ENCODE measurements at regions not wholly inside any gene's neighbourhood (a gene's known extent, or its start where the extent isn't known, plus 50 kb on each side); places are given as distances from the start of the nearest gene placed in this dataset.

DNA sequence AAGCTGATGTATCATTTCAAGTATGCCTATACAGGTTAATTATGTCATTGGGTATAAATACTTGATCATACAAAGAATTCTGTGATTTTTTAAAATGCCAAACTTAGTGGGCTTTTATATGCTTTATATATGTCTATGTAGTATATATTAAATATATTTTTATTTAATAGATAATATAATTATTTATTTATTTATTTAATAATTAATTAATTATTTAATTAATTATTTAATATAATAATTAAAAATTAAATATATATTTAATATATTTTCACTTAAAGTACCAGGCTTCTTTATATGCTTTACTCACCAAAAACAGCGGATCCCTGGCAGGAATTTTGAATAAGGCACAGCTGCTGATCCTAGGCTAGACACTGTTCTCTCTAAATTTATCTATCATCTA lies 687.0 kb downstream of the VGLL3 start:
- 94% methylated on average over 1 of the region's 1 CpG for WGBS
- H3K4me1 ChIP-seq (ENCODE audit: insufficient read depth, low read length): no peaks in the 10 kb centered on the region
- H3K27me3 ChIP-seq (ENCODE audit: insufficient read depth, low read length): no peaks in the 10 kb centered on the region

DNA sequence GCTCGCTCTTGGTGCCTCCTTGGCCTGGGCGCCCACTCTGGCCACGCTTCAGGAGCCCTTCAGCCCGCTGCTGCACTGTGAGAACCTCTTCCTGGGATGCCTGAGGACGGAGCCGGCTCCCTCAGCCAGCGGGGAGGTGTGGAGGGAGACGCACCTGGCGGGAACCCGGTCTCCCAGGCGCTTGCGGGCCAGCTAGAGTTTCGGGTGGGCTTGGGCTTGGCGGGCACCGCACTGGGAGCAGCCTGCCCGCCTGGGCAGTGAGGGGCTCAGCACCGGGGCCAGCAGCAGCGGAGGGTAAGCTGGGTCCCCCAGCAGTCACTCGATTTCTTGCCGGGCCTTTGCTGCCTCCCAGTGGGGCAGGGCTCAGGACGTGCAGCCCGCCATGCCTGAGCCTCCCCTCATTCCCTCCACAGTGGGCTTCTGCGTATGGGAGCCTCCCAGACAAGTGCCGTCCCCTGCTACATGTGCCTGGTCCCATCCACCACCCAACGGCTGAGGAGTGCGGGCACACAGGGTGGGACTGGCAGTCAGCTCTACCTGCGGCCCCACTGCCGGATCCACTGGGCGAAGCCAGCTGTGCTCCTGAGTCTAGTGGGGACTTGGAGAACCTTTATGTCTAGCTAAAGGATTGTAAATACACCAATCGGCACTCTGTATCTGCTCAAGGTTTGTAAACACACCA lies 708.7 kb downstream of the VGLL3 start:
- H3K27me3 ChIP-seq (ENCODE audit: insufficient read depth, low read length): no peaks in the 10 kb centered on the region
- WGBS: 93% methylated on average over 30 of the region's 30 CpGs
- H3K4me3 ChIP-seq (ENCODE audit: low read length): no peak overlapping the region
- H3K9me3 ChIP-seq (ENCODE audit: insufficient read depth, low read depth, low read length): no peaks in the 10 kb centered on the region
- H3K4me1 ChIP-seq (ENCODE audit: insufficient read depth, low read length): no peaks in the 10 kb centered on the region
- no peaks in the 10 kb centered on the region for H3K36me3 ChIP-seq (ENCODE audit: insufficient read depth, low read length)
- no peak overlapping the region for H3K27ac ChIP-seq (ENCODE audit: low read depth, low read length)
- H3K9ac ChIP-seq (ENCODE audit: low read depth, low read length): no peak overlapping the region

More for the DNA sequence above, 687.0 kb downstream of the VGLL3 start:
- Histone ChIP-seq H3K36me3 (ENCODE audit: insufficient read depth, low read length) (no peaks in the 10 kb centered on the region), H3K9me3 (ENCODE audit: insufficient read depth, low read depth, low read length) (no peaks in the 10 kb centered on the region), H3K4me3 (ENCODE audit: low read length) (no peak overlapping the region), H3K27ac (ENCODE audit: low read depth, low read length) (no peak overlapping the region), H3K9ac (ENCODE audit: low read depth, low read length) (no peak overlapping the region)

DNA sequence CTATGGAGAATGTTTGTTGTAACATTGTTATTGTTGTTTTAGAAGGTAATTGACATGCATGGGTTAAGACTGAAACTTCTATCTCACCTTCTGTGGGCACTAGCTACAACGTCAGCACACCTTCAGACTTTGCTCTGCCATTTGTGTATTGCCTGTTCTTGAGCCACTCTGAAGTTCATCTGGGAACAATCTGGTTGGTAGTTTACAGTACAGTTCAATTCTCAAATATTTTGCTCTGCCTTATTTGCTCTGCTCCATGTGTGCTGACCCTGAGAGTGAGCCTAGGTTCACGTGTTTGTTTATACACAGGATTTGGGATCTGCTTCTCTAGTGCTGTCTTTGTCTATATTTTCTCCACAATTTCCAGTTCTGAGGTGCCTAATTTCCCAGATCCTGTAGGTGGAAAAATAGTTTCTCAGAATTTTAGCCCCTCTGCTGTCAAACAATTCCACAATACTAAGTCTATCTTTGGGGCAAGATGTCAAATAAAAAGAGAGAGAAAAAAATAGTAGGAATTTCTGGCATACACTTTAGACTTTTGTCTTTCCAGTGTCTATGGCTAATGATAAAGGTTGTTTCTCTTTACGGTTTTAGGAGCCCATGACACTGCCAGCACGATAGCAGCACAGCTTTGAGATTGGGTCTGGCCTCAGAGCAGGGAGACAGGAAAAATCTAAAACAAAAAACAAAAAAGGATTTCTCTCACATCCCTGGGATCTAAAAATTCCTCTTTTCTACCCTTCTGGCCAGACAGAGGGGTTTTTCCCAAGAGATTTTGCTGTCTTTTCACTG lies 721.4 kb downstream of the VGLL3 start:
- Histone ChIP-seq H3K36me3 (ENCODE audit: insufficient read depth, low read length) (no peaks in the 10 kb centered on the region), H3K4me1 (ENCODE audit: insufficient read depth, low read length) (no peaks in the 10 kb centered on the region), H3K27ac (ENCODE audit: low read depth, low read length) (no peak overlapping the region), H3K9me3 (ENCODE audit: insufficient read depth, low read depth, low read length) (no peaks in the 10 kb centered on the region), H3K4me3 (ENCODE audit: low read length) (no peak overlapping the region), H3K27me3 (ENCODE audit: insufficient read depth, low read length) (no peaks in the 10 kb centered on the region), H3K9ac (ENCODE audit: low read depth, low read length) (no peak overlapping the region)
- 96% methylated on average over 4 of the region's 4 CpGs for WGBS

DNA sequence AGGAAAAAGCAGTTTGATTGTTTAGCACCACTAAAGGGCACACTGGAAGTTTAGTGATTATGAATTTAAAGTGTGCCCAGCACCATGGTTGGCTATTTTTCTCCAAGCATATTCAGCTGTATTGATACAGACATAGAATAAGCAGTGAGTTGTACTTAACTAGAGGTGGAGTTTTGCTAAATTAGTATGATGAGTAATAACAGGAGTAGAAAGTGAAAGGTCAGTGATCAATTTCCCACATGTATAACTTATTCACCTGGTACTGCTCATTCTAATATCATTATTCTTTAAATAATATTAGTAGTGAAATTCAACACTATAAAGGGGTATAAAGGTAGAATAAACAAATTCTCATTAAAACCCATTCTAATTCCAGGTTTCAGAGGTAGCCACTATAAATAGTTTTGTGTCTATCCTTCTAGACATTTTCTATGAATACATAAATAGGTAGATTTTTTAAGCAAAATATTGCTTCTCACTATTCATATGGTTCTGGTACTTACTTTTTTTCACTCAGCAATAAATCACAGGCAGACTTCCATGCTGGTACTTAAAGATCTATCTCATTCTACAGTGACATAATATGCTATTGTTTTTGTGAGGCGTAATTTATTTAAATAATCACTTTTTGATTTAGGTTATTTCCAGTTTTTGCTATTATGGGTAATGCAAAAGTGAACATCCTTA lies 732.9 kb downstream of the VGLL3 start:
- Histone ChIP-seq H3K9me3 (ENCODE audit: insufficient read depth, low read depth, low read length) (peaks cover 6% of the 10 kb centered on the region; the same call in 1 of the 2 replicates), H3K4me3 (ENCODE audit: low read length) (no peak overlapping the region), H3K36me3 (ENCODE audit: insufficient read depth, low read length) (no peaks in the 10 kb centered on the region), H3K27me3 (ENCODE audit: insufficient read depth, low read length) (no peaks in the 10 kb centered on the region), H3K27ac (ENCODE audit: low read depth, low read length) (no peak overlapping the region), H3K4me1 (ENCODE audit: insufficient read depth, low read length) (0 out of 2 replicates have a peak, but pooled peaks cover under 1% of the 10 kb centered on the region), H3K9ac (ENCODE audit: low read depth, low read length) (no peak overlapping the region)
- WGBS: no CpG with 5 or more reads among the region's 1 CpG

DNA sequence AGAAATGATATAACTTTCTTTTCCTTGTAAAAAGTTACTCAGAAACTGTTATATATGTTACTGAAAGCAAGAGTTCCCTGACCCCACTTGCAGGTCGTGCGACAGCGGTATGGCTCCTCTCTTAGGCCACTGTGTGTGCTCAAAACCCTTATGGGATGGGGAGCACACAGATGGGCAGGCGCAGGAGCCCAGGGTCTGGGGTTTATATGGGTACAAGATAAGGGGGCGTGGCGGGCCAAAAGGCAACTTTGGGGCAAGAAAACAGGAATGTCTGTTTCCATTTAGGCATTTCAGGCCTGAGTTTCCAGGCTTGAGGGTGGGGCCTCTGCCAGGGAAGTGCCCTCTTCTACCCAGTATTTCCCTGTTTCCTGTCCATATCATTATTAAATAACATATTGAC lies 736.5 kb downstream of the VGLL3 start:
- Histone ChIP-seq H3K27ac (ENCODE audit: low read depth, low read length) (no peak overlapping the region), H3K4me3 (ENCODE audit: low read length) (no peak overlapping the region), H3K4me1 (ENCODE audit: insufficient read depth, low read length) (no peaks in the 10 kb centered on the region), H3K27me3 (ENCODE audit: insufficient read depth, low read length) (no peaks in the 10 kb centered on the region), H3K36me3 (ENCODE audit: insufficient read depth, low read length) (no peaks in the 10 kb centered on the region), H3K9me3 (ENCODE audit: insufficient read depth, low read depth, low read length) (no peaks in the 10 kb centered on the region), H3K9ac (ENCODE audit: low read depth, low read length) (no peak overlapping the region)
- WGBS: 94% methylated on average over 6 of the region's 6 CpGs

DNA sequence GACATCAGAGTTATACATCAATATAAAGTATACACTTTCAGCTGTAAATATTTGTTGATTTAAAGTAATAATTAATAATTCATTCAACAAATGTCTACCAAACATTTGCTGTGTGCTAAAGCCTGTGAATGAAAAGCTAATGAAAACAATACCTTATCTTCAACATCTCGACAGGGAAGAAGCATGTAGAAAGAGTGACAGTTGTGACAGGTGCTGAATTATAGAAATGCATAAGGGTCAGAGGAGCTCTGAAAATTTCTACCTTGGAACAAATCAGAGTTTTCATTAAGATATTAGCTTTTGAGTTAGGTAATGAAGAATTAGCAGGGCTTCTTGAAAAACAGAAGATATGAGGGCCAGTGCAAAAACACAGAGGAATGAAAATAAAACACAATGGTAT lies 739.2 kb downstream of the VGLL3 start:
- no peak overlapping the region for H3K27ac ChIP-seq (ENCODE audit: low read depth, low read length)
- no peak overlapping the region for H3K4me3 ChIP-seq (ENCODE audit: low read length)
- H3K36me3 ChIP-seq (ENCODE audit: insufficient read depth, low read length): no peaks in the 10 kb centered on the region
- no peaks in the 10 kb centered on the region for H3K4me1 ChIP-seq (ENCODE audit: insufficient read depth, low read length)
- no peak overlapping the region for H3K9ac ChIP-seq (ENCODE audit: low read depth, low read length)
- H3K9me3 ChIP-seq (ENCODE audit: insufficient read depth, low read depth, low read length): no peaks in the 10 kb centered on the region
- 100% methylated on average over 1 of the region's 1 CpG for WGBS
- no peaks in the 10 kb centered on the region for H3K27me3 ChIP-seq (ENCODE audit: insufficient read depth, low read length)

DNA sequence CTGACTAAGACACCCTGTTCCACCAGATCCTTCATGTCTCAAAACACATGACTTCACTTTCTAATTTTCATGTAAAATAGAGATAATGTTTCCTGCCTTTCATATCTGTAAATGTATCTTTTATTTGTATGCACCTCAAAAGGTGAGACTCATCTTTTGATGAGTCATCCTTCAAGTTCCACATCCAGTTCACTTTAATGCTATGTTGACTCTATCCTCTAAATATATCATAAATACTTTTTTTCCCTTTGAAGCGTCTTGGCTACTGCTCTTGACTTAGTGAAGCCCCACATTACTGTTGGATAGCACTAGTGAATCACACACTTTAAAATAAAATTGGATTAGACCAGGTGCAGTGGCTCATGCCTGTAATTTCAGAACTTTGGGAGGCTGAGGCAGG lies 741.1 kb downstream of the VGLL3 start:
- Histone ChIP-seq H3K4me1 (ENCODE audit: insufficient read depth, low read length) (no peaks in the 10 kb centered on the region), H3K4me3 (ENCODE audit: low read length) (no peak overlapping the region), H3K9ac (ENCODE audit: low read depth, low read length) (no peak overlapping the region), H3K36me3 (ENCODE audit: insufficient read depth, low read length) (no peaks in the 10 kb centered on the region), H3K9me3 (ENCODE audit: insufficient read depth, low read depth, low read length) (no peaks in the 10 kb centered on the region), H3K27me3 (ENCODE audit: insufficient read depth, low read length) (no peaks in the 10 kb centered on the region), H3K27ac (ENCODE audit: low read depth, low read length) (no peak overlapping the region)
- 100% methylated on average over 1 of the region's 1 CpG for WGBS

DNA sequence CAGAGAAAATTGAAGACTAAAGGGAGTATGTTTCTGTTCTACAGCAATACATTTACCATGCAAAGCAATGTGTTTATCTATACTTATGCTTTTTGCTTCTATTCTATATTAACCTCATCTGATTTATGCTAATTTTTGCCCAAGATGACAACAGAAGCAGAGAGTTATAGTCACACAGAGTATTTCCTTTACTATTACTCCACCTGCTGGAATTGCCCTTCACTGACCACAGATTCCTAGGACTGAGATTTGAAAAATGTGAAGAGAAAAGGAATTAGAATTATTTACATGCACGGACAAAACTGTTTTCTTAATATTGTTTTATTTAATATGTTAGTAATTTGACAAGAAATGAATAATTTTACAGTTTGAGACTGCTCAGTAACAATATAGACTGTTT lies 745.6 kb downstream of the VGLL3 start:
- no peak overlapping the region for H3K27ac ChIP-seq (ENCODE audit: low read depth, low read length)
- no peak overlapping the region for H3K4me3 ChIP-seq (ENCODE audit: low read length)
- H3K9ac ChIP-seq (ENCODE audit: low read depth, low read length): no peak overlapping the region
- H3K4me1 ChIP-seq (ENCODE audit: insufficient read depth, low read length): no peaks in the 10 kb centered on the region
- H3K9me3 ChIP-seq (ENCODE audit: insufficient read depth, low read depth, low read length): no peaks in the 10 kb centered on the region
- no CpG with 5 or more reads among the region's 1 CpG for WGBS
- no peaks in the 10 kb centered on the region for H3K36me3 ChIP-seq (ENCODE audit: insufficient read depth, low read length)
- H3K27me3 ChIP-seq (ENCODE audit: insufficient read depth, low read length): no peaks in the 10 kb centered on the region

DNA sequence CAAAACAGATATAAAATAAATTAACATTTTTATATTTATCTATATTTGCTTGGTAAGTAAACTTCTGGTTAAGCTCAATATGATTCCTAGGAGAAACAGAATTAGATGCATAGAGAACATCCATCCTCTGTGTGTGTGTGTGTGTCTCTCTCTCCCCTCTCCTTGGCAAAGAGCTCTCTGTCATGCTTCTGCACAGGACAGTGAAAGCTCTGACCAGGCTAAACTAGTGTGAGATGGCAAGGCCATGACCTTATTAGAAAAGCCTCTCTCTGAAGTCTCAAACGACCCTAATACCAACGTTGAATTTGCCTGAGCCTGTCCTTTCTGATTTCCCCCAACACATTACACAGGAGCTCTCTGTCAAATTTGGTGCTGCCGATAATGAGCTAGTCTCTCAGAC lies 746.0 kb downstream of the VGLL3 start:
- WGBS: 57% methylated on average over 3 of the region's 3 CpGs
- H3K4me3 ChIP-seq (ENCODE audit: low read length): no peak overlapping the region

DNA sequence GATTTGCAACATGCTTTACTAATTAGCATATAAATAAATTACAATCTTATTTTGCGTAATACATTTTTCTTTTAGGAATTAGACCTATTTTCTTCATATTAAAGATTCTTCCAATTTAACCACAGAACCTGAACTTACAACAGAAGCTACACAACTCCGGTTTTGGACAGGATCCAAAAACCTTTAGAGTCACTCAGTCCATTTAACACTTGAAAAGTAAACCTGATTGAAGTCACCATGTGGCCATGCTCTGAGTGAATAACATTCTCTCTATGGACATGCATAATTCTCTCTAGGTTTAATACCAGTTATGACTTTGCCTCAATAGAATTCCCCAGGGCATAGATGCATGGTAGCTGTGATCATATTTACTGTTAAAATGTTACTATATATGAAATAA lies 751.0 kb downstream of the VGLL3 start:
- H3K27ac ChIP-seq (ENCODE audit: low read depth, low read length): no peak overlapping the region
- WGBS: 85% methylated on average over 2 of the region's 2 CpGs

More for the DNA sequence above, 746.0 kb downstream of the VGLL3 start:
- Histone ChIP-seq H3K9ac (ENCODE audit: low read depth, low read length) (no peak overlapping the region), H3K9me3 (ENCODE audit: insufficient read depth, low read depth, low read length) (no peaks in the 10 kb centered on the region), H3K27ac (ENCODE audit: low read depth, low read length) (no peak overlapping the region), H3K4me1 (ENCODE audit: insufficient read depth, low read length) (peaks cover 4% of the 10 kb centered on the region; the same call in 1 of the 2 replicates), H3K36me3 (ENCODE audit: insufficient read depth, low read length) (no peaks in the 10 kb centered on the region), H3K27me3 (ENCODE audit: insufficient read depth, low read length) (no peaks in the 10 kb centered on the region)

More for the DNA sequence above, 751.0 kb downstream of the VGLL3 start:
- Histone ChIP-seq H3K9ac (ENCODE audit: low read depth, low read length) (no peak overlapping the region), H3K4me3 (ENCODE audit: low read length) (no peak overlapping the region), H3K27me3 (ENCODE audit: insufficient read depth, low read length) (no peaks in the 10 kb centered on the region), H3K4me1 (ENCODE audit: insufficient read depth, low read length) (peaks cover 37% of the 10 kb centered on the region), H3K9me3 (ENCODE audit: insufficient read depth, low read depth, low read length) (no peaks in the 10 kb centered on the region), H3K36me3 (ENCODE audit: insufficient read depth, low read length) (no peaks in the 10 kb centered on the region)

All from HUES64 (cell line).